Stimulated activated CD4-positive, alpha-beta T cell treated with anti-CD3 and anti-CD28 coated beads, Interleukin-2, amount 100 ng/mL, for 24 hours (primary cell): ENCODE measurements at regions not wholly inside any gene's neighbourhood (a gene's known extent, or its start where the extent isn't known, plus 50 kb on each side); places are given as distances from the start of the nearest gene placed in this dataset.
"Not testable (repeated sequence)": the region's sequence is repeated elsewhere in the genome, so short reads cannot be mapped to it uniquely, and the experiment has no call there.

Source experiments
- DNase-seq, 2 donors: peaks; one replicate each; pipeline ENCODE4 v3.0.0-alpha.2; 2020

GRCh38 chr11:134943544-134943943, 531.5 kb upstream of the B3GAT1 start:
- DNase-seq: no peak

- no peak for DNase-seq
These were observed 530.6 kb upstream of the B3GAT1 start for GRCh38 chr11:134942681-134943080.

GRCh38 chr11:134941936-134942600, 530.0 kb upstream of the B3GAT1 start:
- DNase-seq: peak in 1 of 2 donors; percentile 10

- no peak for DNase-seq
These were observed 529.3 kb upstream of the B3GAT1 start for GRCh38 chr11:134941326-134941725.

- DNase-seq: no peak
These were observed 528.5 kb upstream of the B3GAT1 start for GRCh38 chr11:134940441-134941126.

- DNase-seq: no peak
These were observed 527.9 kb upstream of the B3GAT1 start for GRCh38 chr11:134939905-134940304.

DNA sequence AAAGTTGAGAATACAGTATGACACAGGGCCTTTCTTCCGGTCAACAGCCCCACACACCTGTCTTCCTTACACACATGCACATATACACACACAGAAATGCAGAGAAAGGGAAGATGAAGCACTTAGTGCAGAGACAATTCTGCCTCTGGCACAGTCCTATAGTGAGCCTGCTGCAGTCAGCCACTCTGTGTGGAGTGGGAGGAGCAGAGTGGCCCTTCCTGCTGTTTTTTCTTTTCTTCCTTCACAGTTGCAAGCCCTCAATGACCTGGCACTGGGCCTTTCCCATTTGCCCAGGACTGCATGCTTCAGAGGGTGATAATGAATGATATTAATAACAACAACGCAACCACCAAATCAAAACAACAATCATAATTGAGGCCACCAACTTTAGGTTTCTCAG, 527.0 kb upstream of the B3GAT1 start:
- DNase-seq: no peak

GRCh38 chr11:134938212-134938611, 526.2 kb upstream of the B3GAT1 start:
- DNase-seq: no peak

- DNase-seq: not testable (repeated sequence)
These were observed 525.2 kb upstream of the B3GAT1 start for GRCh38 chr11:134937193-134937592.

- DNase-seq: no peak
These were observed 520.7 kb upstream of the B3GAT1 start for GRCh38 chr11:134932761-134933160.

DNA sequence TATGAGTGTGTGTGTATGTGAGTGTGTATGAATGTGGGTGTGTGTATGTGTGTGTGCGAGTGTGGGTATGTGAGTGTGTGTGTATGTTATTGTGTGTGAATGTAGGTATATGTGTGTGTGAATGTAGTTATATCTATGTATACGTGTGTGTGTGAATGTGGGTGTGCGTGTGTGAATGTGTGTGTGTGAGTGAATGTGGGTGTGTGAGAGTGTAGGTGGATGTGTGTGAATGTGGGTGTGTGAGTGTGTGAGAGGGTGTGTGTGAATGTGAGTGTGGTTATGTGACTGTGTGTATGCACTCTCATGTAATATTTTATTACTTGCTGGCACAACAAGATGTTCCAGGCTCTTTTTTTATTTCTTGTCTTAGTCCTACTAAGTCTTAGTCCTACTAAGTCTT, 513.4 kb upstream of the B3GAT1 start:
- DNase-seq: no peak

DNA sequence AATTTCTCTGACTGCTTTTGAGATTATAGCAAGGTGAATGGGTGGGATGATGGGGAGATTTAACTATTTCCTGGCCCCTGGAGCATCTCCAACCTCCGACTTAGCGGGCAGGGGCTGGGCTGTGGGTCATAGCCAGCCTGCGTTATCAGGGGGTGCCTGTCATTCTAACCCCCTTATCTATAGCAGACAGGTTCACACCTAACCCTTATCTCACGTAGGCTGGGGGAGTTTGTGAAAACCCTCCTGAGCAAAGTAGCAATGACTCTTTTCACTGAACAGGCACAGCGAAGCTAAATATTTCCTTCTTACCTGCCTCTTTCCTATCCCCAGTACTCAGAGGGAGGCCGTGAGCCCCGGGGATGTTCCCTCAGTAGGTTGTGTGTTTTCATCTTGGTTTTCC, 511.4 kb upstream of the B3GAT1 start:
- DNase-seq: no peak

DNA sequence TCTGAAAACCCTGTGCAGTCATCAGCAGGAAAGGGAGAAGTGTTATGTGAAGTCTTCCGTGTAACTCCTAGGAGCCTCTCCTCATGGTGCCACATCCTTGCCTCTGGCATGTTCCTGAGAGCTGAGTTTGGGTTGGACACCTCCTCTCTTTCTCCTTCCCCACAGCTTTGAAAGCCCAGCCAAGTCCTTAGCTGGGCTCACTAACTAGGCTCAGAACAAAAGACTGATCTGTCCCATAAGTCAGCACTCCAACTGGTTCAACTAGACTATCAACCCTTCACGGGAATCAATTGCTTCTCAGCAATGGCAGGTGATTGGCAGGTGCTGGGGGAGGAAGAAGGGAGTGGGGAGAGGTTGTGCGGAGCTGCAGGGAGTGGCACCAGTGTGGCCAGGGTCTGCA, 509.9 kb upstream of the B3GAT1 start:
- no peak for DNase-seq

DNA sequence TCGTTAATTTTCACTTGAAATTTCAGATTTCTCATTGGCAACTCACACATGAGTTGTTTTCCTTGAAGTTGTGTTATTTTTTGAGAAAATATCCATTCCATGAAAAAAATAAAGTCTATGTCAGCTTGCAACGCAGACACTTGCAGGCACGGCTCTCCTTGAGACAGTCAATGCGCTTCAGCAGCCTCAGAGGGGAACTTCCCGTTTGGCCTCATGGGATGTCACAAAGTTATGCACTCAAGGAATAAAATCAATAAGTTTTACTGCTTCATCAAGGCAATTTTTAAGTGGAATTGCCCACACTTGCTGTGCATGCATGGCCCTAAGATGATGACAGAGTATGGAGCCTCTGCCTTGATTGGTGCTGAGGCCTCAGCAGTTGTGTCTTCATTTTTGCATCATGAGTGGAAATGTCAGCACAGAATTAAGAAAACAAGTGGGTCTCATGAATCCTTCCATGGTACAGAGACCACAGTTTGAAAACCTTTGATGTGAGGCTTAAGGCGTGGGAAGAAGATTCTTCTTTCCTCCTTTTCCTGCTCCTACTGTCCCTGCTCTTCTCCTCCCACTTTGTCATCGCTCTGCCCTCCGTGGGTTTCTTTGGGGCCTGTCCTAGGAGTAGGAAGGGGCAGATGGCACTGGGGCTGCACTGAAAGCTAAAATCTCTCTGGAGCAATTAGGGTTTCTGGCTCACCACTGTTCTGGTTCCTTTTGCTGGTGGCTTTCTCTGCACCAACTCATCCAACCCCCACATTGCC, 509.0 kb upstream of the B3GAT1 start:
- DNase-seq: no peak

DNA sequence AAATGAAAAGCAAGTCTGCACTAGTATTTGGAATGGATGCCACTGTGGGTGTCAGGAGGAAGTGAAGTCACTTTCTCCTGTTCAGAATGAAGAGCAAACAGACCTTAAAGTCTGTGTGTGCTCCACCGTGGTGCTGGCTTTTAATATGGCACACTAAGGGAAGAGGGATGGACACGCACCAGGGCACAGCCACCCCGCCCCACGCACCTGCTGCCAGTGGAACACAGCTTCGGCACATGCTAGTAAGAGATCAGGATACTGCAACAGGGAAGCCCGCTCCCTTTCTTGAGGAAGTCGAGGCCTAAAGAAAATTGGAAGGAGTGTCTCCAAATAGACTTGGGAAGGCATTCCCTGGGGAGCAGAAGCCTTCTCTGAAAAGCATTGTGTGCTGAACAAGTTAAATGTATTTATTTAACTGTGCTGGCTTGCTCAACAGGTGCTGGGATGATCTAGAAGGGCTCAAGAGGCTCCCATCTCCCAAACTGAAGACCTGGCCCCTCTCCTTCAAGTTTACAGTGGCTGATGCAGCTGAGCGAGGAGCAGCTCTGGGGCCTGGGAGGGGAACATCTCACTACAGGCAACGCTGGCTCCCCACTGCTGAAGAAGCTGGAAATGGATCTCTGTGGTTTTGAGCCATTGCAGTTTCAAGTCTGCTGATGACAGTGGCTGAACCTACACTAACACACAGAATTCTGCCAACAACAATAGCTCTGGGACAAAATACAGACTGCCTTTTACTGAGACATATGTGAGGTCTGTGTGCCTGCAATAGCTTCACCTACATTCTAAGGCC, 504.6 kb upstream of the B3GAT1 start:
- no peak for DNase-seq

DNA sequence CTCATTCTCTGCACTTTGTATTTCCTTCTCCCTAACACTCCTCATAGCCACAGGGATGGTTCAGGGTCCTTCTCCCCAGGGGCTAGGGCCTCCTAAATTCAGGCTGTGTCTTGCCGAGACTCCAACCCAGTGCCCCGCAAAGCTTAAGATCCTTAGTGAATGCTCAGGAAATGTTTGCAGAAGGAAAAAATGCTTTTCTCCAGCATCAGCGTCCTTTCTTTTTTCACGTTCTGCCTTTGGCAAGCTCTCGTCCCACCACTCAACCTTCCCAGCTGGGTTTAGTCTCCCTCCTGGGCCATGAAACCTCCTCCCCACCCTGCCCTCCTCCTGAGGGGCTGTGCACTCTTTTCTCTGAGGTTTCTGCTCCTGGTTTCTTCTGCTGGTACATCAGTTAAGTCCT, 503.8 kb upstream of the B3GAT1 start:
- no peak for DNase-seq

DNA sequence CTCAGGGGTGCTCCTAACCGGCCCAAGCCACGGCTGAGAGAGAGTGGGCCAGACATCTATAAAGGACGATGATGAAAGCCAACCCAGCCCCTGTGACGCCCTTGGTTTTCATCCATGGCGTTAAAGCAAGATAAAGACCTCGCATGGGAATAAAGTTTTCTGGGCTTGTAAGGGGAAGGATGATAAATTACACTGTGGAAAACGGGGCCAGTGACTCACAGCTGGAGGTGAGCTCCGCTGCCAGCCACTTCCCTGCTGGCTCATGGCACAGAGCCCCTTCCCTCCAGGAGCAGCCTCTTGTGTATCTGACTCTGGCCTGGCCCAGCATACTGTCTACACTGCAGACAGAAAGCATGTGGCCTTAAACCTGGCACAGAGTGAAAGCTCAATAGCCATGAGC, 503.2 kb upstream of the B3GAT1 start:
- DNase-seq: no peak

DNA sequence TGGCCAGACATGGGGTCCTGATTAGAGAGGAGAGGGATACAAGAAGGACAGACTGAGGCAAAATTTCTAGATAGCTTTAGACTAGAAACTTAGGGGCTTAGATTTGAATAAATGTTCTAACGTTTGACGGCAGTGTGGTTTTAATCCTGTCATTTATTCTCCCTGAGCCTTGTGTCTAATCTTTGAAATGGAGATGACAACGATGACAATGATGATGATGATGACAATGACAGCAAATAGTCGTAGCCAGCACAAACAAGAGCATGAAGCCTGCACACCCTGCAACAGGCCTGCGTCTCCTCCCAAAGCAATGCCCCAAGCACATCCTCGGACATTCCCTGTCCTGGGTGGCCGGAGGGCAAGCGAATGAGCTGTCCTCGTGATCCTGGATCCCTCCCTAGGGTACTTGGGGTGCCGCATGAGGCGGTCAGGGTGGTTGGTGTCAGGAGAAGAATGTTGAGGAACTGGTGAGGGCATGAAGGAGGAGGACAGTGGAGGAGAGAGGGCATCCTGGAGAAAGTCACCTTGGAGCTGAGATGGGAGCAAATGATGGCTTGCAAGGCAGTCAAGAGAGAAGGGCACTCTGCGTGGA, 502.1 kb upstream of the B3GAT1 start:
- DNase-seq: no peak

GRCh38 chr11:134913391-134913790, 501.3 kb upstream of the B3GAT1 start:
- no peak for DNase-seq

- DNase-seq: no peak
These were observed 499.6 kb upstream of the B3GAT1 start for GRCh38 chr11:134911514-134912180.

GRCh38 chr11:134908583-134908982, 496.5 kb upstream of the B3GAT1 start:
- no peak for DNase-seq

- no peak for DNase-seq
These were observed 495.6 kb upstream of the B3GAT1 start for GRCh38 chr11:134907636-134908035.
